HepG2 (cell line): ENCODE measurements at regions not wholly inside any gene's neighbourhood (a gene's known extent, or its start where the extent isn't known, plus 50 kb on each side); places are given as distances from the start of the nearest gene placed in this dataset.

Source experiments
- GATAD1 ChIP-seq: IDR thresholded peaks from 2 replicates; pipeline ENCODE4 v1.6.1; 2016; ENCODE audit warnings: missing genetic modification reagents, missing compliant biosample characterization
- TF ChIP-seq, protein P1 (sequence below): sonication (generic); formaldehyde crosslinking; IDR thresholded peaks from 2 replicates; pipeline ENCODE4 v1.8.0; 2022; ENCODE audit warnings: mild to moderate bottlenecking, missing genetic modification reagents; ENCODE audit not compliant: insufficient replicate concordance

DNA sequence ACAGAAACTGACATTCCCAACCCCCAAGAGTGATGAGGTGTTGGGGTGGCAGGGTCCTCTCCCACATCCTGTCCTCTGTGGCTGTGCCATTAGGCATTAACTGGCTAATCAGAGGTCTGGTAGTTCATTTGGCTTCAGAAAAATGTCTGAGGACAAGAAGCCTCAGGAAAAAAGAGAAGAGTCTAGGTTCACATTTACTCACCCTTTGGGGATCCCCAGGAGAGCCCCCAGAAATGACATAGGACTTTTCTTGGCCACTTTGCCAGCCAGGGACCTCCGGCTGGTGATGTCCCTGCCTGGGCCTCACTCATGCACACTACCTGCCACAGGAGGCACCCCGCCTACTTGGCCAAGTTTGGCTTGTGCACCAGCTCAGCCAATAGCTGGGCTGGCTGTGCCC is 173.0 kb downstream of the RBM46 start:
- no peak for TF ChIP-seq GATAD1 (CRISPR knock-in tag)
- TF ChIP-seq, protein P1, sequence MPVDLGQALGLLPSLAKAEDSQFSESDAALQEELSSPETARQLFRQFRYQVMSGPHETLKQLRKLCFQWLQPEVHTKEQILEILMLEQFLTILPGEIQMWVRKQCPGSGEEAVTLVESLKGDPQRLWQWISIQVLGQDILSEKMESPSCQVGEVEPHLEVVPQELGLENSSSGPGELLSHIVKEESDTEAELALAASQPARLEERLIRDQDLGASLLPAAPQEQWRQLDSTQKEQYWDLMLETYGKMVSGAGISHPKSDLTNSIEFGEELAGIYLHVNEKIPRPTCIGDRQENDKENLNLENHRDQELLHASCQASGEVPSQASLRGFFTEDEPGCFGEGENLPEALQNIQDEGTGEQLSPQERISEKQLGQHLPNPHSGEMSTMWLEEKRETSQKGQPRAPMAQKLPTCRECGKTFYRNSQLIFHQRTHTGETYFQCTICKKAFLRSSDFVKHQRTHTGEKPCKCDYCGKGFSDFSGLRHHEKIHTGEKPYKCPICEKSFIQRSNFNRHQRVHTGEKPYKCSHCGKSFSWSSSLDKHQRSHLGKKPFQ (CRISPR knock-in tag) = no peak
